HG02798 (cell line): ENCODE measurements at regions not wholly inside any gene's neighbourhood (a gene's known extent, or its start where the extent isn't known, plus 50 kb on each side); places are given as distances from the start of the nearest gene placed in this dataset.

Source experiments
- ATAC-seq: cut with Tn5 transposase; IDR thresholded peaks from one replicate; pipeline ENCODE4 v1.9.1; 2021; ENCODE audit warnings: mild to moderate bottlenecking; ENCODE audit not compliant: unreplicated experiment, poor library complexity

GRCh38 chr10:105840288-105840770, 1199.2 kb downstream of the SORCS3 start:
- ATAC-seq, result no peak

GRCh38 chr10:105838392-105838791, 1197.3 kb downstream of the SORCS3 start:
- ATAC-seq, result no peak

GRCh38 chr10:105837951-105838350, 1196.9 kb downstream of the SORCS3 start:
- peak; percentile 79 for ATAC-seq

GRCh38 chr10:105834261-105835059, 1193.4 kb downstream of the SORCS3 start:
- no peak for ATAC-seq

GRCh38 chr10:105827133-105827532, 1186.0 kb downstream of the SORCS3 start:
- no peak for ATAC-seq

GRCh38 chr10:105807935-105808587, 1167.0 kb downstream of the SORCS3 start:
- peak; percentile 53 for ATAC-seq

GRCh38 chr10:105803206-105803605, 1162.1 kb downstream of the SORCS3 start:
- no peak for ATAC-seq

GRCh38 chr10:105800641-105801040, 1159.6 kb downstream of the SORCS3 start:
- ATAC-seq, result no peak

- ATAC-seq, result no peak
Observed at GRCh38 chr10:105798328-105798889, 1157.3 kb downstream of the SORCS3 start.

- ATAC-seq, result peak; percentile 64
Observed at GRCh38 chr10:105797234-105797890, 1156.3 kb downstream of the SORCS3 start.

- ATAC-seq, result no peak
Observed at GRCh38 chr10:105793071-105793470, 1152.0 kb downstream of the SORCS3 start.

GRCh38 chr10:105785721-105786120, 1144.6 kb downstream of the SORCS3 start:
- no peak for ATAC-seq

- no peak for ATAC-seq
Observed at GRCh38 chr10:105783936-105784483, 1142.9 kb downstream of the SORCS3 start.

- no peak for ATAC-seq
Observed at GRCh38 chr10:105774881-105775280, 1133.8 kb downstream of the SORCS3 start.

- no peak for ATAC-seq
Observed at GRCh38 chr10:105774351-105774750, 1133.3 kb downstream of the SORCS3 start.

GRCh38 chr10:105770524-105771212, 1129.6 kb downstream of the SORCS3 start:
- ATAC-seq, result no peak

GRCh38 chr10:105769248-105770184, 1128.4 kb downstream of the SORCS3 start:
- ATAC-seq, result no peak

GRCh38 chr10:105763611-105764010, 1122.5 kb downstream of the SORCS3 start:
- ATAC-seq, result no peak
